Kidney glomerular epithelial cell (primary cell): ENCODE measurements at regions not wholly inside any gene's neighbourhood (a gene's known extent, or its start where the extent isn't known, plus 50 kb on each side); places are given as distances from the start of the nearest gene placed in this dataset.

Experiments
- DNase-seq: peaks from one replicate; lab custom pipeline; 2025; lab: John Stamatoyannopoulos, UW

- DNase-seq, result no peak
Observed at GRCh38 chr12:13380297-13380696, 183.8 kb downstream of the EMP1 start.

GRCh38 chr12:13379531-13380188 lies 183.1 kb downstream of the EMP1 start:
- no peak for DNase-seq

- DNase-seq, result no peak
Observed at GRCh38 chr12:13377698-13378097, 181.2 kb downstream of the EMP1 start.

GRCh38 chr12:13376610-13377373 lies 180.3 kb downstream of the EMP1 start:
- DNase-seq, result no peak

GRCh38 chr12:13375583-13376345 lies 179.2 kb downstream of the EMP1 start:
- no peak for DNase-seq

GRCh38 chr12:13374793-13375192 lies 178.3 kb downstream of the EMP1 start:
- no peak for DNase-seq

GRCh38 chr12:13373803-13374202 lies 177.3 kb downstream of the EMP1 start:
- DNase-seq, result no peak

GRCh38 chr12:13373131-13373530 lies 176.6 kb downstream of the EMP1 start:
- no peak for DNase-seq

GRCh38 chr12:13372386-13372785 lies 175.9 kb downstream of the EMP1 start:
- no peak for DNase-seq

GRCh38 chr12:13371797-13372196 lies 175.3 kb downstream of the EMP1 start:
- DNase-seq, result no peak

GRCh38 chr12:13371367-13371766 lies 174.8 kb downstream of the EMP1 start:
- DNase-seq, result no peak

GRCh38 chr12:13369474-13370056 lies 173.0 kb downstream of the EMP1 start:
- no peak for DNase-seq

GRCh38 chr12:13368971-13369370 lies 172.4 kb downstream of the EMP1 start:
- DNase-seq, result no peak

GRCh38 chr12:13368431-13368830 lies 171.9 kb downstream of the EMP1 start:
- no peak for DNase-seq

GRCh38 chr12:13367973-13368372 lies 171.4 kb downstream of the EMP1 start:
- no peak for DNase-seq

GRCh38 chr12:13365748-13366366 lies 169.3 kb downstream of the EMP1 start:
- no peak for DNase-seq

GRCh38 chr12:13362260-13362841 lies 165.8 kb downstream of the EMP1 start:
- peak; percentile 40 for DNase-seq

- DNase-seq, result no peak
Observed at GRCh38 chr12:13359636-13360035, 163.1 kb downstream of the EMP1 start.

- no peak for DNase-seq
Observed at GRCh38 chr12:13358391-13358905, 161.9 kb downstream of the EMP1 start.

- no peak for DNase-seq
Observed at GRCh38 chr12:13350946-13351345, 154.4 kb downstream of the EMP1 start.

GRCh38 chr12:13350381-13350780 lies 153.9 kb downstream of the EMP1 start:
- DNase-seq, result no peak
